ENCODE measurements at regions not wholly inside any gene's neighbourhood (a gene's known extent, or its start where the extent isn't known, plus 50 kb on each side); places are given as distances from the start of the nearest gene placed in this dataset.

DNA sequence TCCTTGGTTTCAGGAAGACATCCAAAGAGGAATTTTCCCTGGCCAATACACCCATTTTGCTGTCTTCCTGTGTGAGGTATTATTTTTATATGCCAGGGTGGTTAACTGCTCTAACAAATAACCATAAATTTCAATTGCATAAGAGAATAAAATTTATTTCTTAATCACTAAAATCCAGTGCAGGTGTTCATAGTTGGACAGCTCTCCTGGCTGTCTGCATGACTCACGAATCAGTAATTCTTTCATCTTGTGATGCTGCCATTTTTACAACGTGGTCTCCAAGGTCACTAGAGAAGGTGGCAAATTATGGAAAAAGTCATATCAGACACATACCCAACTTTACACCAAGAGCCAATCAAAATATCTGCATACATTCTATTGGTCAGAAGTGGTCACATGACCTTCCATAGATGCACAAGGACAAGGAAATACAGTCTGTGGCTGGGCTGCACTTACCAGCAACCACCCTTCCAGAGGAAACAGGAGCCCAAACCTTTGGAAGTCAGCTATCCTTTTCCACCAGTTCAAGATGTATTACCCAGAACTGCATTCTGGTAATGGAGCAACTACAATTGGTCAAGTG is 193.5 kb upstream of the PLEKHG7 start:
- H3K36me3 ChIP-seq (ENCODE audit: insufficient read depth, low read length): no peaks in the 10 kb centered on the region; the same call in 1 of the 2 replicates
- peaks cover 17% of the 10 kb centered on the region; the same call in 1 of the 2 replicates for H3K9me3 ChIP-seq (ENCODE audit: low read length)
- H3K9me2 ChIP-seq (ENCODE audit: insufficient read depth, low read length): no peaks in the 10 kb centered on the region
- peaks cover 27% of the 10 kb centered on the region for H3K4me1 ChIP-seq (ENCODE audit: insufficient read depth, low read length, poor library complexity, severe bottlenecking)
- H3K79me2 ChIP-seq (ENCODE audit: insufficient read depth, low read depth, low read length): no peaks in the 10 kb centered on the region
- H3K4me3 ChIP-seq (ENCODE audit: low read depth, low read length, poor library complexity, severe bottlenecking): no peak overlapping the region
- TF ChIP-seq, protein P1, sequence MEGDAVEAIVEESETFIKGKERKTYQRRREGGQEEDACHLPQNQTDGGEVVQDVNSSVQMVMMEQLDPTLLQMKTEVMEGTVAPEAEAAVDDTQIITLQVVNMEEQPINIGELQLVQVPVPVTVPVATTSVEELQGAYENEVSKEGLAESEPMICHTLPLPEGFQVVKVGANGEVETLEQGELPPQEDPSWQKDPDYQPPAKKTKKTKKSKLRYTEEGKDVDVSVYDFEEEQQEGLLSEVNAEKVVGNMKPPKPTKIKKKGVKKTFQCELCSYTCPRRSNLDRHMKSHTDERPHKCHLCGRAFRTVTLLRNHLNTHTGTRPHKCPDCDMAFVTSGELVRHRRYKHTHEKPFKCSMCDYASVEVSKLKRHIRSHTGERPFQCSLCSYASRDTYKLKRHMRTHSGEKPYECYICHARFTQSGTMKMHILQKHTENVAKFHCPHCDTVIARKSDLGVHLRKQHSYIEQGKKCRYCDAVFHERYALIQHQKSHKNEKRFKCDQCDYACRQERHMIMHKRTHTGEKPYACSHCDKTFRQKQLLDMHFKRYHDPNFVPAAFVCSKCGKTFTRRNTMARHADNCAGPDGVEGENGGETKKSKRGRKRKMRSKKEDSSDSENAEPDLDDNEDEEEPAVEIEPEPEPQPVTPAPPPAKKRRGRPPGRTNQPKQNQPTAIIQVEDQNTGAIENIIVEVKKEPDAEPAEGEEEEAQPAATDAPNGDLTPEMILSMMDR (conservative IDR thresholded peaks at IDR 0.05; ENCODE audit: low read length): no peak
- no peak for TF ChIP-seq EZH2phosphoT487 (IDR thresholded peaks at IDR 0.05; ENCODE audit: borderline replicate concordance, low read depth, low read length)
- no peak overlapping the region for H3K4me2 ChIP-seq (ENCODE audit: low read length)
- H4K20me1 ChIP-seq (ENCODE audit: insufficient read depth, low read length): no peaks in the 10 kb centered on the region
- ChIA-PET POLR2A (interaction anchor here (0.7 to 1.0 kb wide), 3 partner anchors 17 to 773 kb away, joined by 3 to 4 read pairs (median 3); no protein-coding TSS in a partner anchor), CTCF (ENCODE audit: unreplicated experiment) (no interaction called here)
- intact Hi-C loops (cut with micrococcal nuclease; ENCODE audit: unreplicated experiment): no loop called here
- no peak for DNase-seq (ENCODE audit: low spot score)
- BruUV-seq (replicated peaks): no TSS peak
- no peak overlapping the region for H2AFZ ChIP-seq (ENCODE audit: low read length)
- H3K27ac ChIP-seq (ENCODE audit: low read depth, low read length, poor library complexity, severe bottlenecking): no peak overlapping the region

DNA sequence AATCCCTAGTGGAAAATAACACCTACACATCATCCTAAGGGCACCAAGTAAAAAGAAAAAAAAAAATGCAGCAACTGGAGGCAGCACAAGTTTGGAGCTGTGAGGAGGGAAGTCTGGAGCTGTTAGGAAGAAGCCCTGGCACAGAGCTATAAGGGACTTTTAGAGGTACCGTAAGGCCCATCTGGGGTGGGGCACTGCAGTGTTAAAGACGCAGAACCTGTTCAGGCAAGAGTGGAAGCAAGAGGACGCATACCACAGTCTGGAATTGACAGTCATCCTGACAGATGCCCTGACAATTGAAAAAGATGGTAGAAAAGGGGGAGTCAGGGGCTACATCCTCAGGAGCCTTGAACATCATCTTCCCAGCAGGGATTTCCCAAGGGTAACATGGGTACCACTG is 195.9 kb upstream of the PLEKHG7 start:
- Histone ChIP-seq H2AFZ (ENCODE audit: low read length) (peak overlapping the region; percentile 95; the same call in 1 of the 2 replicates), H3K4me1 (ENCODE audit: insufficient read depth, low read length, poor library complexity, severe bottlenecking) (peaks cover 50% of the 10 kb centered on the region), H3K4me2 (ENCODE audit: low read length) (no peak overlapping the region), H3K27ac (ENCODE audit: low read depth, low read length, poor library complexity, severe bottlenecking) (no peak overlapping the region), H3K79me2 (ENCODE audit: insufficient read depth, low read depth, low read length) (no peaks in the 10 kb centered on the region), H3K9me2 (ENCODE audit: insufficient read depth, low read length) (no peaks in the 10 kb centered on the region), H4K20me1 (ENCODE audit: insufficient read depth, low read length) (no peaks in the 10 kb centered on the region), H3K4me3 (ENCODE audit: low read depth, low read length, poor library complexity, severe bottlenecking) (no peak overlapping the region), H3K36me3 (ENCODE audit: insufficient read depth, low read length) (no peaks in the 10 kb centered on the region; the same call in 1 of the 2 replicates), H3K9me3 (ENCODE audit: low read length) (peaks cover 9% of the 10 kb centered on the region; the same call in 1 of the 2 replicates)
- CTCF ChIA-PET (ENCODE audit: unreplicated experiment): no interaction called here
- no peak for DNase-seq (ENCODE audit: low spot score)
- BruUV-seq (replicated peaks): no TSS peak
- intact Hi-C loops (cut with micrococcal nuclease; ENCODE audit: unreplicated experiment): no loop called here
- POLR2A ChIA-PET: interaction anchor here (0.6 to 9.9 kb wide), 10 partner anchors 9 to 768 kb away, joined by 3 to 170 read pairs (median 6); partner anchors contain the start of gene BTG1
- no peak for TF ChIP-seq EZH2phosphoT487 (IDR thresholded peaks at IDR 0.05; ENCODE audit: borderline replicate concordance, low read depth, low read length)
- TF ChIP-seq, protein P1 (conservative IDR thresholded peaks at IDR 0.05; ENCODE audit: low read length): no peak

DNA sequence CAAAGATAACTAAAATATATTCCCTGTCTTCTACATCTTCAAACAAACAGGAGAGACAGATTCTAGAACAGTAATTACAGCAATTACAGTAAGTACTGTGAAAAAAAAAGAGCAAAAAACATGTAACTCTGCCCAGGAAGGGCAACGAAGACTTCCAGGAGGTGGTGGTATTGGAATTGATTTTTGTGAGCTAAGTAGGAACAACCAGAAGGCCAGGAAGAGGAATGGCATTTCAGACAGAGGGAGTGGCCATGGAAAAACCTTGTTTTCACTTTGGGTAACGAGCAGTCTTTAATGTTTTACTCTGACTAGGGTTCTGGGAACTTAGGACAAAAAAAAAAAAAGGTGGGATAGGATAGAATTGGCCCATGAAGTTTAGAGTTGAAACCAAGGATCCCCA is 196.3 kb upstream of the PLEKHG7 start:
- H3K79me2 ChIP-seq (ENCODE audit: insufficient read depth, low read depth, low read length): no peaks in the 10 kb centered on the region
- intact Hi-C loops (cut with micrococcal nuclease; ENCODE audit: unreplicated experiment): no loop called here
- ChIA-PET POLR2A (interaction anchor here (0.7 to 9.9 kb wide), 12 partner anchors 10 to 361 kb away, joined by 3 to 170 read pairs (median 7); partner anchors contain the start of gene BTG1), CTCF (ENCODE audit: unreplicated experiment) (no interaction called here)
- no peak for DNase-seq (ENCODE audit: low spot score)
- H2AFZ ChIP-seq (ENCODE audit: low read length): peak overlapping the region; percentile 95; the same call in 1 of the 2 replicates
- H3K4me2 ChIP-seq (ENCODE audit: low read length): peak overlapping the region; percentile 76
- H3K4me3 ChIP-seq (ENCODE audit: low read depth, low read length, poor library complexity, severe bottlenecking): peak overlapping the region; percentile 55
- H3K36me3 ChIP-seq (ENCODE audit: insufficient read depth, low read length): no peaks in the 10 kb centered on the region; the same call in 1 of the 2 replicates
- no peaks in the 10 kb centered on the region for H3K9me2 ChIP-seq (ENCODE audit: insufficient read depth, low read length)
- H4K20me1 ChIP-seq (ENCODE audit: insufficient read depth, low read length): no peaks in the 10 kb centered on the region
- peaks cover 9% of the 10 kb centered on the region; the same call in 1 of the 2 replicates for H3K9me3 ChIP-seq (ENCODE audit: low read length)
- no TSS peak for BruUV-seq (replicated peaks)
- no peak for TF ChIP-seq EZH2phosphoT487 (IDR thresholded peaks at IDR 0.05; ENCODE audit: borderline replicate concordance, low read depth, low read length)
- TF ChIP-seq, protein P1 (conservative IDR thresholded peaks at IDR 0.05; ENCODE audit: low read length): no peak
- peak overlapping the region; percentile 79 for H3K27ac ChIP-seq (ENCODE audit: low read depth, low read length, poor library complexity, severe bottlenecking)
- peaks cover 53% of the 10 kb centered on the region for H3K4me1 ChIP-seq (ENCODE audit: insufficient read depth, low read length, poor library complexity, severe bottlenecking)

Data from OCI-LY7 (cell line).